Chondrocyte (in vitro differentiated cells): ENCODE measurements at regions not wholly inside any gene's neighbourhood (a gene's known extent, or its start where the extent isn't known, plus 50 kb on each side); places are given as distances from the start of the nearest gene placed in this dataset.

Experiments used
- DNase-seq: peaks from one replicate; pipeline ENCODE4 v3.0.0; 2021; ENCODE audit warnings: mixed read lengths, low spot score
- H3K27ac Mint-ChIP-seq: one replicate; pipeline ENCODE4 v1.8.0; 2021; ENCODE audit warnings: mild to moderate bottlenecking, moderate library complexity, mixed read lengths; ENCODE audit not compliant: unreplicated experiment
- H3K27me3 Mint-ChIP-seq: 2 replicates; pipeline ENCODE4 v1.8.0; 2021; ENCODE audit warnings: low read depth, mixed read lengths
- H3K36me3 Mint-ChIP-seq: 2 replicates; pipeline ENCODE4 v1.8.0; 2021; ENCODE audit warnings: low read depth, mixed read lengths
- H3K4me1 Mint-ChIP-seq: 2 replicates; pipeline ENCODE4 v1.8.0; 2021; ENCODE audit warnings: low read depth, mild to moderate bottlenecking, mixed read lengths
- H3K4me3 Mint-ChIP-seq: one replicate; pipeline ENCODE4 v1.8.0; 2021; ENCODE audit warnings: mild to moderate bottlenecking, moderate library complexity, mixed read lengths; ENCODE audit not compliant: unreplicated experiment
- H3K9me3 Mint-ChIP-seq: 2 replicates; pipeline ENCODE4 v1.8.0; 2021; ENCODE audit warnings: low read depth, mixed read lengths
- CTCF ChIP-seq: fragments of 200-600 bp; sonication (generic); IDR thresholded peaks from 2 replicates; pipeline ENCODE4 v1.5.0; 2021; ENCODE audit warnings: antibody characterized with exemption, mild to moderate bottlenecking, moderate library complexity

- H3K9me3 Mint-ChIP-seq, result no peaks in the 10 kb centered on the region
- DNase-seq, result no peak
- no peaks in the 10 kb centered on the region for H3K4me1 Mint-ChIP-seq
- H3K27ac Mint-ChIP-seq, result no peak overlapping the region
- no peak overlapping the region for H3K4me3 Mint-ChIP-seq
- H3K36me3 Mint-ChIP-seq, result no peaks in the 10 kb centered on the region
- no peaks in the 10 kb centered on the region for H3K27me3 Mint-ChIP-seq
- TF ChIP-seq CTCF, result no peak
Observed at GRCh38 chr2:139669675-139670074, 889.5 kb upstream of the NXPH2 start.

- Mint-ChIP-seq H3K9me3 (peaks cover 36% of the 10 kb centered on the region), H3K4me1 (no peaks in the 10 kb centered on the region), H3K4me3 (no peak overlapping the region), H3K36me3 (peaks cover 3% of the 10 kb centered on the region), H3K27ac (no peak overlapping the region), H3K27me3 (no peaks in the 10 kb centered on the region)
- no peak for DNase-seq
- no peak for TF ChIP-seq CTCF
Observed at GRCh38 chr2:139652385-139652784, 872.2 kb upstream of the NXPH2 start.

- Mint-ChIP-seq H3K4me3 (no peak overlapping the region), H3K4me1 (no peaks in the 10 kb centered on the region), H3K36me3 (peaks cover 3% of the 10 kb centered on the region), H3K27ac (no peak overlapping the region), H3K9me3 (peaks cover 54% of the 10 kb centered on the region), H3K27me3 (no peaks in the 10 kb centered on the region)
- DNase-seq, result no peak
- no peak for TF ChIP-seq CTCF
Observed at GRCh38 chr2:139645617-139646016, 865.4 kb upstream of the NXPH2 start.

- Mint-ChIP-seq H3K36me3 (no peaks in the 10 kb centered on the region), H3K27ac (no peak overlapping the region), H3K27me3 (no peaks in the 10 kb centered on the region), H3K4me3 (no peak overlapping the region), H3K4me1 (no peaks in the 10 kb centered on the region), H3K9me3 (peaks cover 29% of the 10 kb centered on the region)
- TF ChIP-seq CTCF, result no peak
- no peak for DNase-seq
Observed at GRCh38 chr2:139643139-139643538, 862.9 kb upstream of the NXPH2 start.

- Mint-ChIP-seq H3K27ac (no peak overlapping the region), H3K9me3 (no peaks in the 10 kb centered on the region), H3K4me3 (no peak overlapping the region), H3K4me1 (no peaks in the 10 kb centered on the region), H3K36me3 (no peaks in the 10 kb centered on the region), H3K27me3 (no peaks in the 10 kb centered on the region)
- TF ChIP-seq CTCF, result no peak
- DNase-seq, result no peak
Observed at GRCh38 chr2:139631966-139632365, 851.8 kb upstream of the NXPH2 start.
